RWPE1 (cell line): ENCODE measurements at regions not wholly inside any gene's neighbourhood (a gene's known extent, or its start where the extent isn't known, plus 50 kb on each side); places are given as distances from the start of the nearest gene placed in this dataset.

Experiments
- CTCF ChIA-PET: fragments of 350-600 bp; sonication (Branson Sonifier 250); formaldehyde crosslinking; extraction: SDS; loops from one replicate; lab custom pipeline; 2021; lab: Yijun Ruan, JAX
- POLR2A ChIA-PET: fragments of 400-600 bp; formaldehyde crosslinking; extraction: SDS; loops from one replicate; lab custom pipeline; 2020; ENCODE audit warnings: antibody characterized with exemption; ENCODE audit not compliant: low non-redundant PET; lab: Yijun Ruan, JAX
- DNase-seq: peaks from one replicate; pipeline ENCODE4 v3.0.0; 2012; ENCODE audit warnings: low spot score
- H3K27ac ChIP-seq: fragments of 450-650 bp; 2 replicates; pipeline ENCODE4 v1.5.1; 2017
- CTCF ChIP-seq: fragments of 450-650 bp; conservative IDR thresholded peaks from 2 replicates; pipeline ENCODE4 v1.5.1; 2017; ENCODE audit warnings: low read depth, mild to moderate bottlenecking

GRCh38 chr11:41861838-41862237, 402.4 kb upstream of the LRRC4C start:
- TF ChIP-seq CTCF: no peak
- DNase-seq: no peak
- CTCF ChIA-PET: interaction anchor here (0.6 kb wide), 1 partner anchor 542 kb away, joined by 3 read pairs; no protein-coding TSS in a partner anchor
- H3K27ac ChIP-seq: no peak overlapping the region
- POLR2A ChIA-PET: no interaction called here

DNA sequence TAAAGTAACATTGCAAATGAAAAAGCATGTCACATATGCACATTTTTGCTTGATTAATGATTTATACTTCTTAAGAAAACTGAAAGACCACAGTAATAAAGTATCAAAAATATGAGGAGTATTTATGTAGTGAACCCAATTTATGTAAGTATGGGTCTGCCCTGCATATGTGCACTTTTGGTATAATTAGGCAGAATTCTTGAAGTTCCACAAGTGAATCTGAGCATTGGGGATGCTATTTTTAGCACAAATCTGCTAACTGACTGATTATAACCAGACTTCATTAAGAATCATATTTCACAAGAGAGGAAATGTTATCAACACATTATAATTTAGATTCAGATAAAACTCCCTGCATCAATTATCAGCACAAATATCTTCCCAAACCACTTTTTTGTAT, 407.1 kb upstream of the LRRC4C start:
- POLR2A ChIA-PET: no interaction called here
- CTCF ChIA-PET: no interaction called here
- no peak for TF ChIP-seq CTCF
- H3K27ac ChIP-seq: no peak overlapping the region
- DNase-seq: no peak

- DNase-seq: peak; percentile 45
- H3K27ac ChIP-seq: no peak overlapping the region
- CTCF ChIA-PET: no interaction called here
Measured at GRCh38 chr11:41868606-41869005, 409.2 kb upstream of the LRRC4C start.

DNA sequence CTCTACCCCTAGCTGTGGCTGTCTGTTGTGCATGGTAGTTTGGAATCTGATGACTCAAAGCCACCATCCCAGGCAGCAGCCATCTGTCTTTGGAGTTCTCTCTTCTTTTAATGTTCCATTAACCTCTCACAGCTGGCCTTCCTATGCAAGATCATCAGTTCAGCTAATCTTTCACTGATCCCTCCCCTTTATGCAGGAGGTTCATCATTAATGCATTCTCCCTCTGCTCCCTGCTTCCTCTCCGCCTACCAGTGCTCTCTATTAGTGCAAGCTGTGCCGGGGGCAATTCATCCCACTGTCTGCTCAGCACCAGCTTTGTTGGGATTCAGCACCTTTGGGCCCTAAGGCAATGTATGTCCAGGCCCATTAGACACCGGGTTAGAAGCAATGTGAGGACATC, 413.0 kb upstream of the LRRC4C start:
- TF ChIP-seq CTCF: no peak
- CTCF ChIA-PET: interaction anchor here (0.5 kb wide), 1 partner anchor 374 kb away, joined by 3 read pairs; no protein-coding TSS in a partner anchor
- POLR2A ChIA-PET: no interaction called here
- no peak overlapping the region for H3K27ac ChIP-seq
- no peak for DNase-seq

More at GRCh38 chr11:41868606-41869005, 409.2 kb upstream of the LRRC4C start:
- TF ChIP-seq CTCF: no peak
- POLR2A ChIA-PET: no interaction called here

- POLR2A ChIA-PET: no interaction called here
- no peak for DNase-seq
- CTCF ChIA-PET: no interaction called here
- TF ChIP-seq CTCF: no peak
- no peak overlapping the region for H3K27ac ChIP-seq
Measured at GRCh38 chr11:41872870-41873269, 413.4 kb upstream of the LRRC4C start.

DNA sequence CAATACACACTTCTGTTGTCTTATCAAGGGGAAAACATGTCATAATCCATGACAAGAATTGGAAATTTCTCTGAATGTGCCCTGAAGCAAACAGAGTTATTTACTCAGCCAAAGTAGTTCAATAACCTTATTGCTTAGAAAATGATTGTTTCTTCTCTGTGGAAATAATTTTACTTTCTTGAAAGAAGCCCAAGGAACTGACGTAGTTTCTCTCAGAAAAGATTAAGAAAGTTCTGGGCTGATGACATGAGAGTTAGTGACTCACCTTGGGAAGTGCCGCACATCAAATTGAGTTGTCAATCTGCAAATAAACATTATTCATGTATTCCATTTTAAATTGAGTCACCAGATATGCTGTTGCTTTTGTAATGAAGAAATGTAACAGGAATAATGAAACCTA, 418.6 kb upstream of the LRRC4C start:
- CTCF ChIA-PET: no interaction called here
- no peak overlapping the region for H3K27ac ChIP-seq
- no peak for DNase-seq
- POLR2A ChIA-PET: no interaction called here
- no peak for TF ChIP-seq CTCF
